Liver (tissue), 8 donors: ENCODE measurements at regions not wholly inside any gene's neighbourhood (a gene's known extent, or its start where the extent isn't known, plus 50 kb on each side); places are given as distances from the start of the nearest gene placed in this dataset.

Source experiments
- DNase-seq: peaks from one replicate; pipeline ENCODE4 v3.0.0-alpha.2; 2017; ENCODE audit warnings: low spot score
- H3K27ac ChIP-seq, 2 donors: one replicate each; pipeline ENCODE4 v1.7.0; 2013; ENCODE audit warnings: inconsistent platforms in 2 of 2, low read length in 2 of 2, control low read depth in 1 of 2, low read depth in 1 of 2, mild to moderate bottlenecking in 1 of 2
- H3K27me3 ChIP-seq, 4 donors: one replicate each; pipeline versions ENCODE4 v1.6.1 to v1.7.0; 2013; ENCODE audit warnings: low read length in 3 of 4, inconsistent platforms in 1 of 4, mild to moderate bottlenecking in 1 of 4, moderate library complexity in 1 of 4; ENCODE audit not compliant: control insufficient read depth in 4 of 4, insufficient read depth in 4 of 4
- H3K36me3 ChIP-seq, 4 donors: one replicate each; pipeline versions ENCODE4 v1.6.1 to v1.7.0; 2013; ENCODE audit warnings: low read length in 3 of 4, mild to moderate bottlenecking in 3 of 4, low read depth in 1 of 4, moderate library complexity in 1 of 4; ENCODE audit not compliant: control insufficient read depth in 4 of 4, insufficient read depth in 3 of 4
- H3K4me1 ChIP-seq, 4 donors: one replicate each; pipeline versions ENCODE4 v1.6.1 to v1.7.0; 2013; ENCODE audit warnings: low read length in 3 of 4, mild to moderate bottlenecking in 3 of 4, moderate library complexity in 1 of 4; ENCODE audit not compliant: control insufficient read depth in 4 of 4, insufficient read depth in 4 of 4
- H3K4me3 ChIP-seq, 3 donors: one replicate each; pipeline versions ENCODE4 v1.6.1 to v1.7.0; 2013; ENCODE audit warnings: low read length in 3 of 3, control low read depth in 1 of 3, low read depth in 1 of 3, mild to moderate bottlenecking in 1 of 3
- H3K9ac ChIP-seq, 2 donors: one replicate each; pipeline ENCODE4 v1.7.0; 2013; ENCODE audit warnings: low read length in 2 of 2, mild to moderate bottlenecking in 2 of 2, moderate library complexity in 2 of 2, control low read depth in 1 of 2, low read depth in 1 of 2
- H3K9me3 ChIP-seq, 4 donors: one replicate each; pipeline versions ENCODE4 v1.6.1 to v1.7.0; 2013; ENCODE audit warnings: low read length in 3 of 4; ENCODE audit not compliant: control insufficient read depth in 4 of 4
- EGR1 ChIP-seq, 2 donors: IDR thresholded peaks; 2 replicates each; pipeline ENCODE4 v1.6.1; 2016 to 2018; ENCODE audit warnings: antibody characterized with exemption in 2 of 2, low read depth in 2 of 2
- FOXA1 ChIP-seq: IDR thresholded peaks from 2 replicates; pipeline ENCODE4 v1.6.1; 2016; ENCODE audit warnings: antibody characterized with exemption
- FOXA2 ChIP-seq: IDR thresholded peaks from 2 replicates; pipeline ENCODE4 v1.6.1; 2016; ENCODE audit warnings: antibody characterized with exemption
- GABPA ChIP-seq, 2 donors: IDR thresholded peaks in 1 of 2; conservative IDR thresholded peaks in 1 of 2; 2 replicates each; pipeline ENCODE4 v1.6.1; 2016; ENCODE audit warnings: antibody characterized with exemption in 2 of 2, mild to moderate bottlenecking in 1 of 2, moderate library complexity in 1 of 2
- HNF4A ChIP-seq, 2 donors: conservative IDR thresholded peaks; 2 replicates each; pipeline ENCODE4 v1.6.1; 2016; ENCODE audit warnings: antibody characterized with exemption in 2 of 2, mild to moderate bottlenecking in 2 of 2
- HNF4G ChIP-seq: IDR thresholded peaks from 2 replicates; pipeline ENCODE4 v1.6.1; 2016; ENCODE audit warnings: antibody characterized with exemption
- JUND ChIP-seq, 2 donors: IDR thresholded peaks; 2 replicates each; pipeline ENCODE4 v1.6.1; 2016; ENCODE audit warnings: antibody characterized with exemption in 2 of 2
- NR2F2 ChIP-seq: IDR thresholded peaks from 2 replicates; pipeline ENCODE4 v1.6.1; 2016; ENCODE audit warnings: antibody characterized with exemption
- RAD21 ChIP-seq, 2 donors: IDR thresholded peaks; 2 replicates each; pipeline ENCODE4 v1.6.1; 2016; ENCODE audit warnings: antibody characterized with exemption in 2 of 2, mild to moderate bottlenecking in 2 of 2
- RXRA ChIP-seq, 2 donors: IDR thresholded peaks; 2 replicates each; pipeline ENCODE4 v1.6.1; 2017 to 2018; ENCODE audit warnings: antibody characterized with exemption in 2 of 2, mild to moderate bottlenecking in 1 of 2
- SP1 ChIP-seq: IDR thresholded peaks from 2 replicates; pipeline ENCODE4 v1.6.1; 2018; ENCODE audit warnings: antibody characterized with exemption, mild to moderate bottlenecking
- TAF1 ChIP-seq: conservative IDR thresholded peaks from 2 replicates; pipeline ENCODE4 v1.6.1; 2016; ENCODE audit warnings: antibody characterized with exemption, mild to moderate bottlenecking
- YY1 ChIP-seq: IDR thresholded peaks from 2 replicates; pipeline ENCODE4 v1.6.1; 2016; ENCODE audit warnings: antibody characterized with exemption, mild to moderate bottlenecking
- WGBS: extraction: QIAGEN DNeasy Blood & Tissue Kit; methylation state at CpG from one replicate; pipeline ENCODE4 v1.1.7; 2013; 5-methylcytosine and 5-hydroxymethylcytosine counted together
- TF ChIP-seq, protein P1 (sequence below): IDR thresholded peaks from 2 replicates; pipeline ENCODE4 v1.6.1; 2016; ENCODE audit warnings: antibody characterized with exemption
- TF ChIP-seq, protein P2 (sequence below): IDR thresholded peaks from 2 replicates; pipeline ENCODE4 v1.6.1; 2016; ENCODE audit warnings: antibody characterized with exemption, mild to moderate bottlenecking
- TF ChIP-seq, protein P3 (sequence below): IDR thresholded peaks from 2 replicates; pipeline ENCODE4 v1.6.1; 2016; ENCODE audit warnings: antibody characterized with exemption
- TF ChIP-seq, protein P4 (sequence below): fragments of 150-350 bp; IDR thresholded peaks from 2 replicates; pipeline ENCODE4 v1.5.1; 2017; ENCODE audit warnings: improper control_type of control experiment, low read depth, low read length; ENCODE audit not compliant: missing input control
- TF ChIP-seq, protein P5 (sequence below): IDR thresholded peaks from 2 replicates; pipeline ENCODE4 v1.6.1; 2016; ENCODE audit warnings: antibody characterized with exemption
- donor health status: healthy.
- donor health status: healthy.
- donor health status: healthy.
- donor health status: healthy.
- donor health status: healthy.

DNA sequence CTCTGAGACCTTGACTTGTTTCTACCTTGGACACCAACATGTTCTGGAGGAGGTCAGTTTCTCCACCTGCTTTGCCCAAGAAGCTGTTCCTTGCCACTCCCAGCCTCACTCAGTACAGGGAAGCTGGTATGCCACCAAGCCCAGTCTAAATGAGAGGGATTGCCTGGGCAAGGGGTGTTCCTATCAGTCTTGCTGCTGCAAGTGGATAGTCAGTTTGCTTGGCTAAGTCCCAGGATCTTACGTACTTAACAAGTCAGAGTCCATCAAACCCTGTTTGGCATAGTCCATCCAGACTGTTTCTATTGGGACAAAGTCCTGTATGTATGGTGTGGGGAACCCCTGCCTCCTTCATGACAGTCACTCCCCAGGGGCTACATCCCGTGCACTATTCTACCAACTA is 66.6 kb downstream of the RPL27A start:
- 40% methylated on average over 2 of the region's 2 CpGs for WGBS

More for the DNA sequence above, 66.6 kb downstream of the RPL27A start:
- peak overlapping the region; percentile 44 to 45 for H3K27ac ChIP-seq
- TF ChIP-seq NR2F2 (no peak), HNF4G (peak; percentile 73), TAF1 (no peak), FOXA1 (peak; percentile 6), HNF4A (conservative IDR thresholded peaks at IDR 0.05) (peak; percentile 94), EGR1 (IDR thresholded peaks at IDR 0.05; ENCODE audit: low read depth in 2 of 2) (no peak), SP1 (peak; percentile 39), GABPA (IDR thresholded peaks at IDR 0.05 in 1 of 2, conservative IDR thresholded peaks at IDR 0.05 in 1 of 2) (no peak), RXRA (IDR thresholded peaks at IDR 0.05) (peak; percentile 39 to 66), JUND (IDR thresholded peaks at IDR 0.05) (peak in 1 of 2 donors; percentile 41), FOXA2 (no peak), YY1 (peak; percentile 29), RAD21 (IDR thresholded peaks at IDR 0.05) (peak in 1 of 2 donors; percentile 23)
- TF ChIP-seq, protein P1, sequence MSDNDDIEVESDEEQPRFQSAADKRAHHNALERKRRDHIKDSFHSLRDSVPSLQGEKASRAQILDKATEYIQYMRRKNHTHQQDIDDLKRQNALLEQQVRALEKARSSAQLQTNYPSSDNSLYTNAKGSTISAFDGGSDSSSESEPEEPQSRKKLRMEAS, result no peak
- TF ChIP-seq, protein P2, sequence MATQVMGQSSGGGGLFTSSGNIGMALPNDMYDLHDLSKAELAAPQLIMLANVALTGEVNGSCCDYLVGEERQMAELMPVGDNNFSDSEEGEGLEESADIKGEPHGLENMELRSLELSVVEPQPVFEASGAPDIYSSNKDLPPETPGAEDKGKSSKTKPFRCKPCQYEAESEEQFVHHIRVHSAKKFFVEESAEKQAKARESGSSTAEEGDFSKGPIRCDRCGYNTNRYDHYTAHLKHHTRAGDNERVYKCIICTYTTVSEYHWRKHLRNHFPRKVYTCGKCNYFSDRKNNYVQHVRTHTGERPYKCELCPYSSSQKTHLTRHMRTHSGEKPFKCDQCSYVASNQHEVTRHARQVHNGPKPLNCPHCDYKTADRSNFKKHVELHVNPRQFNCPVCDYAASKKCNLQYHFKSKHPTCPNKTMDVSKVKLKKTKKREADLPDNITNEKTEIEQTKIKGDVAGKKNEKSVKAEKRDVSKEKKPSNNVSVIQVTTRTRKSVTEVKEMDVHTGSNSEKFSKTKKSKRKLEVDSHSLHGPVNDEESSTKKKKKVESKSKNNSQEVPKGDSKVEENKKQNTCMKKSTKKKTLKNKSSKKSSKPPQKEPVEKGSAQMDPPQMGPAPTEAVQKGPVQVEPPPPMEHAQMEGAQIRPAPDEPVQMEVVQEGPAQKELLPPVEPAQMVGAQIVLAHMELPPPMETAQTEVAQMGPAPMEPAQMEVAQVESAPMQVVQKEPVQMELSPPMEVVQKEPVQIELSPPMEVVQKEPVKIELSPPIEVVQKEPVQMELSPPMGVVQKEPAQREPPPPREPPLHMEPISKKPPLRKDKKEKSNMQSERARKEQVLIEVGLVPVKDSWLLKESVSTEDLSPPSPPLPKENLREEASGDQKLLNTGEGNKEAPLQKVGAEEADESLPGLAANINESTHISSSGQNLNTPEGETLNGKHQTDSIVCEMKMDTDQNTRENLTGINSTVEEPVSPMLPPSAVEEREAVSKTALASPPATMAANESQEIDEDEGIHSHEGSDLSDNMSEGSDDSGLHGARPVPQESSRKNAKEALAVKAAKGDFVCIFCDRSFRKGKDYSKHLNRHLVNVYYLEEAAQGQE, result no peak
- TF ChIP-seq, protein P3, sequence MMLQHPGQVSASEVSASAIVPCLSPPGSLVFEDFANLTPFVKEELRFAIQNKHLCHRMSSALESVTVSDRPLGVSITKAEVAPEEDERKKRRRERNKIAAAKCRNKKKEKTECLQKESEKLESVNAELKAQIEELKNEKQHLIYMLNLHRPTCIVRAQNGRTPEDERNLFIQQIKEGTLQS, result no peak
- TF ChIP-seq, protein P4, sequence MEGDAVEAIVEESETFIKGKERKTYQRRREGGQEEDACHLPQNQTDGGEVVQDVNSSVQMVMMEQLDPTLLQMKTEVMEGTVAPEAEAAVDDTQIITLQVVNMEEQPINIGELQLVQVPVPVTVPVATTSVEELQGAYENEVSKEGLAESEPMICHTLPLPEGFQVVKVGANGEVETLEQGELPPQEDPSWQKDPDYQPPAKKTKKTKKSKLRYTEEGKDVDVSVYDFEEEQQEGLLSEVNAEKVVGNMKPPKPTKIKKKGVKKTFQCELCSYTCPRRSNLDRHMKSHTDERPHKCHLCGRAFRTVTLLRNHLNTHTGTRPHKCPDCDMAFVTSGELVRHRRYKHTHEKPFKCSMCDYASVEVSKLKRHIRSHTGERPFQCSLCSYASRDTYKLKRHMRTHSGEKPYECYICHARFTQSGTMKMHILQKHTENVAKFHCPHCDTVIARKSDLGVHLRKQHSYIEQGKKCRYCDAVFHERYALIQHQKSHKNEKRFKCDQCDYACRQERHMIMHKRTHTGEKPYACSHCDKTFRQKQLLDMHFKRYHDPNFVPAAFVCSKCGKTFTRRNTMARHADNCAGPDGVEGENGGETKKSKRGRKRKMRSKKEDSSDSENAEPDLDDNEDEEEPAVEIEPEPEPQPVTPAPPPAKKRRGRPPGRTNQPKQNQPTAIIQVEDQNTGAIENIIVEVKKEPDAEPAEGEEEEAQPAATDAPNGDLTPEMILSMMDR, result no peak
- TF ChIP-seq, protein P5, sequence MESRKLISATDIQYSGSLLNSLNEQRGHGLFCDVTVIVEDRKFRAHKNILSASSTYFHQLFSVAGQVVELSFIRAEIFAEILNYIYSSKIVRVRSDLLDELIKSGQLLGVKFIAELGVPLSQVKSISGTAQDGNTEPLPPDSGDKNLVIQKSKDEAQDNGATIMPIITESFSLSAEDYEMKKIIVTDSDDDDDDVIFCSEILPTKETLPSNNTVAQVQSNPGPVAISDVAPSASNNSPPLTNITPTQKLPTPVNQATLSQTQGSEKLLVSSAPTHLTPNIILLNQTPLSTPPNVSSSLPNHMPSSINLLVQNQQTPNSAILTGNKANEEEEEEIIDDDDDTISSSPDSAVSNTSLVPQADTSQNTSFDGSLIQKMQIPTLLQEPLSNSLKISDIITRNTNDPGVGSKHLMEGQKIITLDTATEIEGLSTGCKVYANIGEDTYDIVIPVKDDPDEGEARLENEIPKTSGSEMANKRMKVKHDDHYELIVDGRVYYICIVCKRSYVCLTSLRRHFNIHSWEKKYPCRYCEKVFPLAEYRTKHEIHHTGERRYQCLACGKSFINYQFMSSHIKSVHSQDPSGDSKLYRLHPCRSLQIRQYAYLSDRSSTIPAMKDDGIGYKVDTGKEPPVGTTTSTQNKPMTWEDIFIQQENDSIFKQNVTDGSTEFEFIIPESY, result no peak
- H3K9ac ChIP-seq, result no peak overlapping the region
- no peak for DNase-seq
- no peaks in the 10 kb centered on the region for H3K27me3 ChIP-seq
- peaks cover 3 to 27% (median 17%) of the 10 kb centered on the region in 4 donors for H3K4me1 ChIP-seq
- no peak overlapping the region for H3K4me3 ChIP-seq
- peaks cover 0 to 3% (median 0%) of the 10 kb centered on the region in 4 donors for H3K36me3 ChIP-seq
- no peaks in the 10 kb centered on the region for H3K9me3 ChIP-seq
